ENCODE measurements at regions not wholly inside any gene's neighbourhood (a gene's known extent, or its start where the extent isn't known, plus 50 kb on each side); places are given as distances from the start of the nearest gene placed in this dataset.
"Not testable (repeated sequence)": the region's sequence is repeated elsewhere in the genome, so short reads cannot be mapped to it uniquely, and the experiment has no call there.

DNA sequence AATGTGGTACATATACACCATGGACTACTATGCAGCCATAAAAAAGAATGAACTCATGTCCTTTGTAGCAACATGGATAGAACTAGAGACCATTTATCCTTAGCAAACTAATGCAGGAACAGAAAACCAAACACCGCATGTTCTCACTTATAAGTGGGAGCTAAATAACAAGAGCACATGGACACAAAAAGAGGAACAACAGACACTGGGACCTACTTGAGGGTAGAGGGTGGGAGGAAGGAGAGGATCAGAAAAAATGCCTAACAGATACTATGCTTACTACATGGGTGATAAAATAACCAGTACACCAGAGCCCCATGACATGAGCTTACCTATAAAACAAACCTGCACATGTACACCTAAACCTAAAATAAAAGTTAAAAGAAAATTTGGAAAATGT is 82.0 kb upstream of the ADRB2 start:
- DNase-seq: not testable (repeated sequence)

- DNase-seq: no peak
These were observed 79.4 kb upstream of the ADRB2 start for GRCh38 chr5:148746826-148747535.

DNA sequence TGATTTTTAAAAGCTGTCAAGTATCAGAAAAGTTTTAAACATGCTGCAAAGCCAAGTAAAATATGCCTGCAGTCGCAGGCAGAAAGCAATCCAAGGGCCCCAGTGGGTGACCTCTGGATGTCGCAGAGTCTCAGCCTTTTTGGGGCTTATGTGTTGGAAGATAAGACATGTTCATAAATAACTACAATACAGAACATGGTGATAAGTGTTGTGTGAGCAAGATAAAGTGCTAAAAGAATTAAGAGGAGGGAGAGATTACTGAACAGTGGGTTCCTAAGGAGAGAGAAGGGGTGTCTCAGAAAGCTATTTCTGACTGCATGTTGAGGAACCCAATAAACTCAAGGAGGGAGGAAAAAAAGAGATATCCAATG is 78.9 kb upstream of the ADRB2 start:
- DNase-seq: no peak

- DNase-seq: no peak
These were observed 77.6 kb upstream of the ADRB2 start for GRCh38 chr5:148748702-148749392.

- no peak for DNase-seq
These were observed 75.8 kb upstream of the ADRB2 start for GRCh38 chr5:148750614-148751013.

DNA sequence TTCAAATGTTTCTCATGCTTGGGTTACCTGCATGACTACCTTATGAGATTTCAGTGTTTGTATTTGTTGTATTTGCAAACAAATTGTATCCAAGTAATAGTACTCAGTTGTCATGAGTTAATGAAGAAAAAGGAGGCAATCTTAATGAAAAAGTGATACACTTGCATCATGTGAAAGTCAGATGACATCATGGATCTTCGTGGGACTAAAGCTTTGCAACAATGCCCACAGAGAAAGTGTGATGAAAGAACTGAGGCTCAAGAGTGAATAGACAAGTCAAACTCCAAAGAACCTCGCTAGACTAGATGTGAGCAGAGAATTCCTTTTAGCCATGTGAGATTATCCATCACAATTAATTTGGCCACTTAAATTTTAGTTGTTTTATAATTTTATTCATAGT is 75.4 kb upstream of the ADRB2 start:
- no peak for DNase-seq

DNA sequence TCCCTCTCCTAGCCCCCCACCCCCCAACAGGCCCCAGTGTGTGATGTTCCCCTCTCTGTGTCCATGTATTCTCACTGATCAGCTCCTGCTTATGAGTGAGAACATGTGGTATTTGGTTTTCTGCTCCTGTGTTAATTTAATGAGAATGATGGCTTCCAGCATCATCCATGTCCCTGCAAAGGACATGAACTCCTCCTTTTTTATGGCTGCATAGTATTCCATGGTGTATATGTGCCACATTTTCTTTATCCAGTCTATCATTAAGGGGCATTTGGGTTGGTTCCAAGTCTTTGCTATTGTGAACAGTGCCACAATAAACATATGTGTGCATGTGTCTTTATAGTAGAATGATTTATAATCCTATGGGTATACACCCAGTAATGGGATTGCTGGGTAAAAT is 74.0 kb upstream of the ADRB2 start:
- DNase-seq: not testable (repeated sequence)

GRCh38 chr5:148759101-148759500 is 67.3 kb upstream of the ADRB2 start:
- DNase-seq: no peak

DNA sequence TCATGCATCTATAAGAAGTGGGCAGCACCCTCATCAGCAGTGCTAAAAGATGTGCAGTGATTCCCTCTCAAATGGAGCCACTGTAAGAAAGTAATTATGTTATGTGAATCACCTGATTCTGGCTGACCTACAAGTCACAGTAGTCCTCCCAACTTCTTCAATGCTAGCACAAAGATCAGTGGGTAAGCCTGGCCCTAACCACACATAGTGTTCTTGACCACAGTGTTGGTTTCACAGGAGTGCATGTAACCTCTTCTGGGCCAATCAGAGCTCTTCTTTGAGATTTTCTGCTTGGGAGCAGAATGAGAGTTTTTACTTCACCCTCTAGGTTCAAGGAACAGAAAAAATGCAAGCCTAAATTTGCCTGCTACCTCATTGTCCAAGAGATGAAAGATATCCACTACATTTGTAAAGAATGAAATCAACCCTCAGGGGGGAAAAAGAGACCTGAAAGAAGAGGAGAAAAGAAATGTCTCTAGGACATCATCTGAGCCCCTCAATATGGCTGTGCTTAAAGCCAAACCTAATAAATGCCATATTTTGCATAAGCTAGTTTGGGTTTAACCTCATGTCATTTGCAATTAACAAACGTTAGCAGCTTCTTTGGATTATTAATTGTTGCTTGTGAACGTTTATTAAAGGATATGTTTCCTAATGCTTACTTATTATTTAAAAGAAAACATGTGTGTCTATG is 65.3 kb upstream of the ADRB2 start:
- no peak for DNase-seq

DNA sequence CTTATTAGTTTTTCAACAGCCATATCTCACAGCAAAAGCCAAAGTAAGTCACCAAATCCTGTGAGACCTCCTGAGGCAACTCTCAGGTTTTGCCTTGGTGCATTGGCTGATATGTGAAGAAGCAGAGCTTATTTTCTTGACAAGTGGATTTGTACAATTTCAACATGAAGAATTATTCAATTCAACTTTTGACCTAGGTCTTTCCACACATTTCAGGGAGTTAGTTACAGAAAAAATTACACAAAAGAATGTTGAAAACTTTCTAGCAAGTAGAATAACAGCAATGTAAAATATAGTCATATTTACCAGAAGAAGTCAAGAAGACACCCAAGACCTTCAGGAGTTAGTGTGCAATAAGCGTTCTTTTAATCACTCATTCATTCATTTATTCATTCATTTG is 62.4 kb upstream of the ADRB2 start:
- no peak for DNase-seq

GRCh38 chr5:148765061-148765460 is 61.4 kb upstream of the ADRB2 start:
- no peak for DNase-seq

- DNase-seq: no peak
These were observed 57.5 kb upstream of the ADRB2 start for GRCh38 chr5:148768806-148769415.

GRCh38 chr5:148769941-148770340 is 56.5 kb upstream of the ADRB2 start:
- no peak for DNase-seq

GRCh38 chr5:148774313-148774712 is 52.1 kb upstream of the ADRB2 start:
- no peak for DNase-seq

DNA sequence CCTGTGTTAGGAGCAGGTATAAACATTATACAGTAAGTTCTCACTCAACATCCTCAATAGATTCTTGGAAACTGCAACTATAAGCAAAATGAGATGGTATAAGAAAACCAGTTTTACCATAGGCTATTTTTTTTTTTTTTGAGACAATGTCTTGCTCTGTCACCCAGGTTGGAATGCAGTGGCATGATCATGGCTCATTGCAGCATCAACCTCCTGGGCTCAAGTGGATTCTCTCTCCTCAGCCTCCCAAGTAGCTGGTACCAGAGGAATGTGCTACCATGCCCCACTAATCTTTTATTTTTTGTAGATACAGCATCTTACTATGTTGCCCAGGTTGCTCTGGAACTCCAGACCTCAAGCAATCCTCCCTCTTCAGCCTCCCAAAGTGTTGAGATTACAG is 50.1 kb upstream of the ADRB2 start:
- DNase-seq: no peak
